ENCODE measurements at regions not wholly inside any gene's neighbourhood (a gene's known extent, or its start where the extent isn't known, plus 50 kb on each side); places are given as distances from the start of the nearest gene placed in this dataset.

DNA sequence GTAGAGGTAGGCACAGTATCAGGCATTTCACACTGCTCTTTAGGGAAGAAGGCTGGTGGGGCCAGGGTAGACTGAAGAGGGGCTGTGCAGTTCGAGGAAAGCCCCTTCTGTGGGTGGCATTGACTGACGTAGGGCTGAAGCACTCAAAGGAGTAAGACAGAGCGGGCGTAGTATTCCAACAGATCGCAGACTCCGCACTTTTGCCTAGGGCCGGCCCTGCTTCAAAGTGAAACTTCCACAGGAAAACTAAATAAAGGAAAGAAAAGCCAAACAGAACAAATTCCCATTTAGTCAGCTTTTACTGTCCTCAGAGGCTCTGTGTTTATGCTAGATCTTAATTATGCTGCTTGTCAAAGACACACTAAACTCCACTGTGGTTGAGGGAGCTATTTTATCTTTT, 493.0 kb upstream of the WWC1 start:
- Histone ChIP-seq H3K4me3 (no peak overlapping the region), H3K27ac (no peak overlapping the region), H3K36me3 (no peaks in the 10 kb centered on the region), H3K4me1 (peaks cover 10 to 17% (median 13%) of the 10 kb centered on the region in 3 donors), H3K9me3 (no peaks in the 10 kb centered on the region), H3K27me3 (no peaks in the 10 kb centered on the region)
- ATAC-seq: peak in 1 of 4 donors; percentile 13
- 79 to 86% methylated on average over 7 of the region's 7 CpGs for WGBS, 2 donors
- intact Hi-C loops (cut with DNase I): no loop called here
- TF ChIP-seq, protein P1, sequence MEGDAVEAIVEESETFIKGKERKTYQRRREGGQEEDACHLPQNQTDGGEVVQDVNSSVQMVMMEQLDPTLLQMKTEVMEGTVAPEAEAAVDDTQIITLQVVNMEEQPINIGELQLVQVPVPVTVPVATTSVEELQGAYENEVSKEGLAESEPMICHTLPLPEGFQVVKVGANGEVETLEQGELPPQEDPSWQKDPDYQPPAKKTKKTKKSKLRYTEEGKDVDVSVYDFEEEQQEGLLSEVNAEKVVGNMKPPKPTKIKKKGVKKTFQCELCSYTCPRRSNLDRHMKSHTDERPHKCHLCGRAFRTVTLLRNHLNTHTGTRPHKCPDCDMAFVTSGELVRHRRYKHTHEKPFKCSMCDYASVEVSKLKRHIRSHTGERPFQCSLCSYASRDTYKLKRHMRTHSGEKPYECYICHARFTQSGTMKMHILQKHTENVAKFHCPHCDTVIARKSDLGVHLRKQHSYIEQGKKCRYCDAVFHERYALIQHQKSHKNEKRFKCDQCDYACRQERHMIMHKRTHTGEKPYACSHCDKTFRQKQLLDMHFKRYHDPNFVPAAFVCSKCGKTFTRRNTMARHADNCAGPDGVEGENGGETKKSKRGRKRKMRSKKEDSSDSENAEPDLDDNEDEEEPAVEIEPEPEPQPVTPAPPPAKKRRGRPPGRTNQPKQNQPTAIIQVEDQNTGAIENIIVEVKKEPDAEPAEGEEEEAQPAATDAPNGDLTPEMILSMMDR (IDR thresholded peaks at IDR 0.05): no peak
- no peak for DNase-seq
- FAIRE-seq: no peak

DNA sequence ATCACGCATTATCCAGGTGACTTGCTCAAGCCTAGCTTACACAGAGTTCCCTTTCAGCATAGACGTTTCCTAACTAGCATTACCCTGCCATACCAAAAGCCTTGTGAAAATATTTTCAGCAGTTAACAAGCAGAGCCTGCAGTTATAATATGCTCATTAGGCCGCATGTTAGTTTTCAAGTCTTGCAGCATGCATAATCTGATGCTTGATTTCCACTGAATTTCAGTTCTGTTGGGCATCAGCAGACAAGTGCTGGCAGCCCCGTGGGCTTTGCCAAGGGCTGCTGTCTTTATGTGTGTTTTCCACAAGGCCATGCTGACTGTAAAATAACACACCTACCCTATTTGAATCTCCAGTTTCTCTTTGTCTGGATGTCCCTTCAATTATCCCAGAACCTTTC, 491.0 kb upstream of the WWC1 start:
- ATAC-seq (no peak), DNase-seq (no peak), FAIRE-seq (no peak)
- H3K27me3 ChIP-seq: no peaks in the 10 kb centered on the region
- no peaks in the 10 kb centered on the region for H3K9me3 ChIP-seq
- no peak overlapping the region for H3K27ac ChIP-seq
- no peak overlapping the region for H3K4me3 ChIP-seq
- intact Hi-C loops (cut with DNase I): no loop called here
- H3K36me3 ChIP-seq: no peaks in the 10 kb centered on the region
- TF ChIP-seq, protein P1 (IDR thresholded peaks at IDR 0.05): no peak
- no peaks in the 10 kb centered on the region for H3K4me1 ChIP-seq
- WGBS, 2 donors: 76 to 83% methylated on average over 4 of the region's 4 CpGs

DNA sequence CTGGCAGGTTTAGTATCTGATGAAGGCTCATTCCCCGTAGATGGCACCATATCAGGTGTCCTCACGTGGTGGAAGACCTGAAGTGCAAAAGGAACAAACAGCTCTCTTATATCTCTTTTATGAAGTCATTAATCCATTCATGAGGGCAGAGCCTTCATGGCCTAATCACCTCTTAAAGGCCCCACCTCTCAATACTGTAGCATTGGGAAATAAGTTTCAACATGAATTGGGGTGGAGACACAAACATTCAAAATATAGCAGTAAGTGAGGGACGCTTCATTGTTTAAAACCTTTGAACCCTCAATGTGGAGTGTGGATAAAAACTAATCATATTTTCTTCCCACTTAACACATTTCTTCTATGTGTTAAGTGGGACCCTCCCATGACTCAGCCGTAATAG, 489.4 kb upstream of the WWC1 start:
- Histone ChIP-seq H3K27ac (no peak overlapping the region), H3K27me3 (no peaks in the 10 kb centered on the region), H3K4me1 (no peaks in the 10 kb centered on the region), H3K36me3 (no peaks in the 10 kb centered on the region), H3K9me3 (no peaks in the 10 kb centered on the region), H3K4me3 (no peak overlapping the region)
- WGBS, 2 donors: 86 to 92% methylated on average over 4 of the region's 4 CpGs
- DNase-seq (no peak), ATAC-seq (no peak), FAIRE-seq (no peak)
- TF ChIP-seq, protein P1 (IDR thresholded peaks at IDR 0.05): no peak
- intact Hi-C loops (cut with DNase I): no loop called here

DNA sequence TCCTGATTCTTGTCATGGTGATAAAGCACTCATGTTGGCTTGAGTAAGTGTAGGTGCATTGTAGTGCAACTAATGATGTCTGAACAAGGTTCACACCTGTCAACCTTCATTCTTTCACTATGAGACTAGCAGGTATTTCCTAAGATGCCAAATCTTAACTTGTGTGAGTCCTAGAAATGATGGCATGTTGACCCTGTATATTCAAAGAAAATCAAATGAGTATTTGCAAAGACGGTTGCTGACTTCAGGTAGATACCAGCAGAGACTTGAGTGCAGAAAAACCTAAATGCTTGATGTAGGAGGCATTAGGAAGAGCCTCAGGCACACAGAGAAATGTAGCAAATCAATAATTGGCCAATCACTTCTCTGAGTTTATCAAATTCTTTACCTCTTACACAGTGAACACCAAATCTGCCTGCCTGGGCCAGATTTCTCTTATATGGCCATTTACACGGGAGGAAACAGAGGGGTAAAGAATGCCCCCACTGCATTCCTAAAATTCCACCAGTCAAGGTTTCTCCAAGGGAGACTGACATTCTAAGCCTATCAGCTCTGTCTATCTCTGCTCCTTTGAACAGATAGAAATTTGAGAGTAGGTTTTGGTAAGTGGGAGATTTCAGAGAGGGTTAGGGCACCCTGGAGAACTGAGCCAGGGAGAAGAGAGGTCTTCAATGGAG, 488.6 kb upstream of the WWC1 start:
- intact Hi-C loops (cut with DNase I): no loop called here
- Histone ChIP-seq H3K9me3 (no peaks in the 10 kb centered on the region), H3K27me3 (no peaks in the 10 kb centered on the region), H3K4me3 (no peak overlapping the region), H3K36me3 (no peaks in the 10 kb centered on the region), H3K27ac (no peak overlapping the region), H3K4me1 (no peaks in the 10 kb centered on the region)
- WGBS, 2 donors: 34 to 38% methylated on average over 2 of the region's 2 CpGs
- peak in 1 of 4 donors; percentile 26 for ATAC-seq
- TF ChIP-seq, protein P1 (IDR thresholded peaks at IDR 0.05): no peak
- DNase-seq: no peak
- FAIRE-seq: no peak

DNA sequence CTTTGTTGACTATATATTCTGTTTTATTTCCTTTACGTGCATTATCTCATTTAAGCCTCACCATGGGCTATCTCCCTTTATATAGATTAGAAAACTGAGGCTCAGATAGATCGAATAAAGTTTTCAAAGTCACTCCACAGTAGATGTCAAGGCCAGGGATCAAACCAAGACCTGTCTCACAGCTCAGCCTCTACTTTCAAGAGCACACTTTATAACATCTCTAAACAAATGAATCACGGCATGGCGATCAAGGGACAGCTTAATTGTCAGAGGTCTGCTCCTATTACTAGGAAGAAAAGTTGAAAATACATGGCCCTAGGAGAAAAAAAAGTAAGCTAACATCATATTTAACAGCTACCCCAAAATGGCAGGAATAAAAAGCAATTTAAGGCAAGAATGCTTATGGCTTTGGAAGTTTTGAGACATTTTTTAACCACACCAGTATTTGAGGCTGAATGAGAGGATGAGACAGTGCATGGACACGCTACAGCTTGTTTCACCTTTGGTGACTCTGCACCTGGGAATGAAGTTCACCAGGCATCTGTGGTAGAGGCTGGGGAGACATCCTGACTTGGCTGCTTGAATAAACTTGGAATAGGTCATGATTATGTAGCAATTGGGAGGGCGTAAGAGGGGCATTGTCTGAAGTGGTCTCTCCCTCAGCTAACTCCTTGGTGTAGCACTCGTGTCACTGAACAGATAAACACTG, 486.8 kb upstream of the WWC1 start:
- TF ChIP-seq, protein P1 (IDR thresholded peaks at IDR 0.05): no peak
- H3K4me3 ChIP-seq: no peak overlapping the region
- WGBS, 2 donors: 77% methylated on average over 7 of the region's 7 CpGs
- DNase-seq (no peak), FAIRE-seq (no peak), ATAC-seq (no peak)
- H3K36me3 ChIP-seq: no peaks in the 10 kb centered on the region
- intact Hi-C loops (cut with DNase I): no loop called here
- H3K4me1 ChIP-seq: no peaks in the 10 kb centered on the region
- H3K27me3 ChIP-seq: no peaks in the 10 kb centered on the region
- no peaks in the 10 kb centered on the region for H3K9me3 ChIP-seq
- H3K27ac ChIP-seq: no peak overlapping the region

Data from pancreas (tissue), 10 donors.